Prostate gland (tissue), 2 donors: ENCODE measurements at regions not wholly inside any gene's neighbourhood (a gene's known extent, or its start where the extent isn't known, plus 50 kb on each side); places are given as distances from the start of the nearest gene placed in this dataset.

ENCODE experiments used
- DNase-seq: peaks from one replicate; pipeline ENCODE4 v3.0.0-alpha.2; 2019; ENCODE audit warnings: low spot score
- H3K27ac ChIP-seq, 2 donors: fragments of 200-600 bp; sonication (generic); 2 replicates each; pipeline ENCODE4 v1.5.1; 2017 to 2019
- H3K27me3 ChIP-seq: fragments of 200-600 bp; sonication (generic); replicated peaks from 2 replicates; pipeline ENCODE4 v1.5.1; 2019; ENCODE audit not compliant: insufficient read depth
- H3K36me3 ChIP-seq, 2 donors: fragments of 200-600 bp; sonication (generic); 1 replicate in 1 of 2; 2 replicates in 1 of 2; pipeline versions ENCODE4 v1.5.1 to v1.8.1; 2017 to 2019
- H3K4me1 ChIP-seq: fragments of 200-600 bp; sonication (generic); replicated peaks from 2 replicates; pipeline ENCODE4 v1.5.1; 2019
- H3K4me3 ChIP-seq, 2 donors: fragments of 200-600 bp; sonication (generic); 2 replicates each; pipeline ENCODE4 v1.5.1; 2017 to 2019
- H3K9me3 ChIP-seq: fragments of 200-600 bp; sonication (generic); 2 replicates; pipeline ENCODE4 v1.5.1; 2017
- CTCF ChIP-seq, 4 experiments: fragments of 200-600 bp in 2 of 4; fragments of 450-650 bp in 2 of 4; sonication (generic) in 2 of 4; IDR thresholded peaks; 1 replicate in 3 of 4; 2 replicates in 1 of 4; pipeline ENCODE4 v1.5.1; 2016 to 2019; ENCODE audit warnings: antibody characterized with exemption in 4 of 4, mild to moderate bottlenecking in 2 of 4, moderate library complexity in 2 of 4
- POLR2A ChIP-seq: fragments of 450-650 bp; IDR thresholded peaks from one replicate; pipeline ENCODE4 v1.6.1; 2016; ENCODE audit warnings: antibody characterized with exemption, mild to moderate bottlenecking
- POLR2AphosphoS5 ChIP-seq: sonication (generic); formaldehyde crosslinking; IDR thresholded peaks from one replicate; pipeline ENCODE4 v1.6.1; 2017; ENCODE audit warnings: antibody characterized with exemption
- WGBS: methylation state at CpG from one replicate; pipeline ENCODE4 v1.1.5; 2018; 5-methylcytosine and 5-hydroxymethylcytosine counted together
- intact Hi-C: fragments of 100-400 bp; cut with DNase I; formaldehyde crosslinking; loops from one replicate; pipeline ENCODE4 v1.14.2; 2022

GRCh38 chr12:84201976-84202375 lies 710.6 kb downstream of the SLC6A15 start:
- Histone ChIP-seq H3K27me3 (no peaks in the 10 kb centered on the region), H3K9me3 (no peaks in the 10 kb centered on the region), H3K36me3 (no peaks in the 10 kb centered on the region), H3K4me3 (no peak overlapping the region), H3K4me1 (no peaks in the 10 kb centered on the region), H3K27ac (no peak overlapping the region)
- TF ChIP-seq CTCF (IDR thresholded peaks at IDR 0.05) = no peak
- no peak for TF ChIP-seq POLR2AphosphoS5
- no peak for TF ChIP-seq POLR2A
- no peak for DNase-seq
- 44% methylated on average over 2 of the region's 2 CpGs for WGBS
- intact Hi-C loops = no loop called here

- Histone ChIP-seq H3K4me1 (no peaks in the 10 kb centered on the region), H3K36me3 (no peaks in the 10 kb centered on the region), H3K27me3 (no peaks in the 10 kb centered on the region), H3K4me3 (no peak overlapping the region), H3K27ac (no peak overlapping the region), H3K9me3 (no peaks in the 10 kb centered on the region)
- intact Hi-C loops = no loop called here
- no peak for DNase-seq
- TF ChIP-seq CTCF (IDR thresholded peaks at IDR 0.05) (no peak), POLR2A (no peak), POLR2AphosphoS5 (no peak)
- WGBS = 54% methylated on average over 6 of the region's 6 CpGs
Measured at GRCh38 chr12:84198294-84198946, 714.2 kb downstream of the SLC6A15 start.

- intact Hi-C loops = no loop called here
- TF ChIP-seq CTCF (IDR thresholded peaks at IDR 0.05) (no peak), POLR2A (no peak), POLR2AphosphoS5 (no peak)
- DNase-seq = no peak
Measured at GRCh38 chr12:84191779-84192178, 720.8 kb downstream of the SLC6A15 start.

GRCh38 chr12:84186433-84186832 lies 726.2 kb downstream of the SLC6A15 start:
- intact Hi-C loops = no loop called here
- no peak for DNase-seq
- H3K36me3 ChIP-seq = no peaks in the 10 kb centered on the region
- H3K9me3 ChIP-seq = no peaks in the 10 kb centered on the region
- no peaks in the 10 kb centered on the region for H3K4me1 ChIP-seq
- no peak overlapping the region for H3K4me3 ChIP-seq
- TF ChIP-seq POLR2AphosphoS5 (no peak), CTCF (IDR thresholded peaks at IDR 0.05) (no peak), POLR2A (no peak)
- H3K27ac ChIP-seq = no peak overlapping the region
- 66% methylated on average over 1 of the region's 1 CpG for WGBS
- H3K27me3 ChIP-seq = no peaks in the 10 kb centered on the region

More at GRCh38 chr12:84191779-84192178, 720.8 kb downstream of the SLC6A15 start:
- 48% methylated on average over 3 of the region's 3 CpGs for WGBS
- Histone ChIP-seq H3K27me3 (no peaks in the 10 kb centered on the region), H3K9me3 (no peaks in the 10 kb centered on the region), H3K4me1 (no peaks in the 10 kb centered on the region), H3K36me3 (no peaks in the 10 kb centered on the region), H3K27ac (no peak overlapping the region), H3K4me3 (no peak overlapping the region)

- Histone ChIP-seq H3K4me3 (no peak overlapping the region), H3K9me3 (no peaks in the 10 kb centered on the region), H3K27me3 (no peaks in the 10 kb centered on the region), H3K4me1 (no peaks in the 10 kb centered on the region), H3K36me3 (no peaks in the 10 kb centered on the region), H3K27ac (no peak overlapping the region)
- TF ChIP-seq POLR2A (no peak), POLR2AphosphoS5 (no peak), CTCF (IDR thresholded peaks at IDR 0.05) (no peak)
- intact Hi-C loops = no loop called here
- 43% methylated on average over 2 of the region's 2 CpGs for WGBS
- DNase-seq = no peak
Measured at GRCh38 chr12:84183576-84183975, 729.0 kb downstream of the SLC6A15 start.
